Natural killer cell (primary cell): ENCODE measurements at regions not wholly inside any gene's neighbourhood (a gene's known extent, or its start where the extent isn't known, plus 50 kb on each side); places are given as distances from the start of the nearest gene placed in this dataset.

ENCODE experiments used
- ATAC-seq, 3 donors: fragments of 150-1000 bp in 2 of 3; fragments of 200-7000 bp in 1 of 3; cut with Tn5 transposase; 1 replicate in 1 of 3; 2 replicates in 2 of 3; pipeline ENCODE4 v1.10.0; 2021; ENCODE audit warnings: mild to moderate bottlenecking in 2 of 3, moderate library complexity in 2 of 3
- DNase-seq, 2 donors: peaks; one replicate each; pipeline versions ENCODE4 v3.0.0 to v3.0.0-alpha.2; 2013 to 2021; ENCODE audit warnings: mixed read lengths in 1 of 2
- H3K27ac ChIP-seq: one replicate; pipeline ENCODE4 v1.5.1; 2013; ENCODE audit warnings: mild to moderate bottlenecking, low read length
- H3K27me3 ChIP-seq: one replicate; pipeline ENCODE4 v1.6.1; 2013; ENCODE audit warnings: low read length; ENCODE audit not compliant: control insufficient read depth, insufficient read depth
- H3K36me3 ChIP-seq: one replicate; pipeline ENCODE4 v1.6.1; 2013; ENCODE audit warnings: low read length; ENCODE audit not compliant: control insufficient read depth, insufficient read depth
- H3K4me1 ChIP-seq: one replicate; pipeline ENCODE4 v1.6.1; 2013; ENCODE audit warnings: low read length; ENCODE audit not compliant: control insufficient read depth, insufficient read depth
- H3K4me3 ChIP-seq: one replicate; pipeline ENCODE4 v1.5.1; 2013; ENCODE audit warnings: low read length
- H3K9me3 ChIP-seq: one replicate; pipeline ENCODE4 v1.6.1; 2013; ENCODE audit warnings: low read length; ENCODE audit not compliant: control insufficient read depth, insufficient read depth
- H3K27ac Mint-ChIP-seq, 2 donors: one replicate each; pipeline ENCODE4 v1.8.0; 2022; ENCODE audit warnings: mild to moderate bottlenecking in 2 of 2, mixed read lengths in 2 of 2, moderate library complexity in 1 of 2
- H3K27me3 Mint-ChIP-seq, 2 donors: one replicate each; pipeline ENCODE4 v1.8.0; 2022; ENCODE audit warnings: low read depth in 2 of 2, mixed read lengths in 2 of 2
- H3K36me3 Mint-ChIP-seq: one replicate; pipeline ENCODE4 v1.8.0; 2022; ENCODE audit warnings: mixed read lengths
- H3K4me1 Mint-ChIP-seq, 2 donors: one replicate each; pipeline ENCODE4 v1.8.0; 2022; ENCODE audit warnings: mixed read lengths in 2 of 2
- H3K4me3 Mint-ChIP-seq: one replicate; pipeline ENCODE4 v1.8.0; 2022; ENCODE audit warnings: mild to moderate bottlenecking, moderate library complexity, mixed read lengths
- H3K9me3 Mint-ChIP-seq, 2 donors: one replicate each; pipeline ENCODE4 v1.8.0; 2022; ENCODE audit warnings: mixed read lengths in 2 of 2
- CTCF ChIP-seq: fragments of 200-600 bp; IDR thresholded peaks from one replicate; pipeline ENCODE4 v1.8.0; 2022; ENCODE audit warnings: antibody characterized with exemption
- WGBS: methylation state at CpG from one replicate; pipeline ENCODE4 v1.1.7; 2013; ENCODE audit warnings: missing lambda C conversion rate; ENCODE audit not compliant: insufficient coverage; 5-methylcytosine and 5-hydroxymethylcytosine counted together
- intact Hi-C: fragments of 100-400 bp; cut with micrococcal nuclease; formaldehyde crosslinking; loops from one replicate; pipeline ENCODE4 v1.14.2; 2022

- H3K4me3 Mint-ChIP-seq = peak overlapping the region; percentile 47
Measured at GRCh38 chr1:114335273-114335672, 175.7 kb downstream of the TRIM33 start.

GRCh38 chr1:114334297-114334696, 176.7 kb downstream of the TRIM33 start:
- Histone ChIP-seq H3K9me3 (no peaks in the 10 kb centered on the region), H3K27ac (peak overlapping the region; percentile 47), H3K27me3 (no peaks in the 10 kb centered on the region), H3K36me3 (no peaks in the 10 kb centered on the region), H3K4me3 (no peak overlapping the region), H3K4me1 (peaks cover 70% of the 10 kb centered on the region)
- Mint-ChIP-seq H3K36me3 (no peaks in the 10 kb centered on the region), H3K27me3 (no peaks in the 10 kb centered on the region), H3K9me3 (peaks cover 0 to 2% of the 10 kb centered on the region in 2 donors), H3K4me3 (peak overlapping the region; percentile 47), H3K4me1 (peaks cover 95 to 99% of the 10 kb centered on the region in 2 donors), H3K27ac (peak overlapping the region; percentile 84 to 86)
- DNase-seq (peak in 1 of 2 donors; percentile 39), ATAC-seq (peak in 2 of 3 donors; percentile 27 to 54)
- intact Hi-C loops = no loop called here
- no peak for TF ChIP-seq CTCF

More at GRCh38 chr1:114335273-114335672, 175.7 kb downstream of the TRIM33 start:
- H3K27me3 Mint-ChIP-seq = no peaks in the 10 kb centered on the region
- no peaks in the 10 kb centered on the region for H3K36me3 Mint-ChIP-seq
- Histone ChIP-seq H3K36me3 (no peaks in the 10 kb centered on the region), H3K27ac (peak overlapping the region; percentile 47), H3K4me1 (peaks cover 70% of the 10 kb centered on the region), H3K9me3 (no peaks in the 10 kb centered on the region), H3K27me3 (no peaks in the 10 kb centered on the region), H3K4me3 (no peak overlapping the region)
- DNase-seq (no peak), ATAC-seq (no peak)
- intact Hi-C loops = no loop called here
- peaks cover 95 to 99% of the 10 kb centered on the region in 2 donors for H3K4me1 Mint-ChIP-seq
- H3K9me3 Mint-ChIP-seq = peaks cover 0 to 2% of the 10 kb centered on the region in 2 donors
- peak overlapping the region; percentile 84 to 86 for H3K27ac Mint-ChIP-seq
- TF ChIP-seq CTCF = no peak

GRCh38 chr1:114333690-114334089, 177.3 kb downstream of the TRIM33 start:
- no peak for ATAC-seq
- Histone ChIP-seq H3K9me3 (no peaks in the 10 kb centered on the region), H3K27ac (no peak overlapping the region), H3K36me3 (no peaks in the 10 kb centered on the region), H3K27me3 (no peaks in the 10 kb centered on the region), H3K4me1 (peaks cover 67% of the 10 kb centered on the region), H3K4me3 (no peak overlapping the region)
- Mint-ChIP-seq H3K27me3 (no peaks in the 10 kb centered on the region), H3K4me1 (peaks cover 95 to 99% of the 10 kb centered on the region in 2 donors), H3K4me3 (peak overlapping the region; percentile 47), H3K9me3 (peaks cover 0 to 2% of the 10 kb centered on the region in 2 donors), H3K36me3 (no peaks in the 10 kb centered on the region), H3K27ac (peak overlapping the region; percentile 84 to 86)
- 33% methylated on average over 3 of the region's 3 CpGs for WGBS
- intact Hi-C loops = no loop called here
- DNase-seq = no peak
- TF ChIP-seq CTCF = no peak

- no peak for ATAC-seq
- H3K9me3 Mint-ChIP-seq = peaks cover 0 to 2% of the 10 kb centered on the region in 2 donors
- peaks cover 87 to 90% of the 10 kb centered on the region in 2 donors for H3K4me1 Mint-ChIP-seq
- H3K4me3 ChIP-seq = no peak overlapping the region
- no peaks in the 10 kb centered on the region for H3K27me3 ChIP-seq
- peak overlapping the region; percentile 84 to 86 for H3K27ac Mint-ChIP-seq
- TF ChIP-seq CTCF = no peak
- H3K4me1 ChIP-seq = peaks cover 65% of the 10 kb centered on the region
- H3K4me3 Mint-ChIP-seq = peak overlapping the region; percentile 72
- no peaks in the 10 kb centered on the region for H3K27me3 Mint-ChIP-seq
- no peak for DNase-seq
- H3K36me3 ChIP-seq = no peaks in the 10 kb centered on the region
- intact Hi-C loops = no loop called here
- H3K27ac ChIP-seq = peak overlapping the region; percentile 2
- no peaks in the 10 kb centered on the region for H3K36me3 Mint-ChIP-seq
- no peaks in the 10 kb centered on the region for H3K9me3 ChIP-seq
Measured at GRCh38 chr1:114331936-114332335, 178.3 kb upstream of the SYT6 start.
